ENCODE measurements at regions not wholly inside any gene's neighbourhood (a gene's known extent, or its start where the extent isn't known, plus 50 kb on each side); places are given as distances from the start of the nearest gene placed in this dataset.
A peak's percentile ranks its signal among the peaks of the same experiment; 100 is the strongest.

GRCh38 chr4:60805500-60806313 is 394.4 kb upstream of the ADGRL3 start:
- Histone ChIP-seq H3K36me3 (no peaks in the 10 kb centered on the region), H3K27me3 (no peaks in the 10 kb centered on the region)

GRCh38 chr4:60808726-60809485 is 391.2 kb upstream of the ADGRL3 start:
- H3K9me3 ChIP-seq: peaks cover 0 to 3% (median 0%) of the 10 kb centered on the region in 12 donors
- ATAC-seq (no peak), DNase-seq (no peak)
- no peaks in the 10 kb centered on the region for H3K36me3 ChIP-seq
- no peaks in the 10 kb centered on the region for H3K27me3 ChIP-seq
- WGBS, 4 donors: 73 to 89% (median 81%) methylated on average over 1 of the region's 1 CpG
- intact Hi-C loops (cut with DNase I): no loop called here
- H3K4me3 ChIP-seq: no peak overlapping the region
- H3K27ac ChIP-seq: no peak overlapping the region
- TF ChIP-seq CTCF (IDR thresholded peaks at IDR 0.05) (no peak), POLR2A (IDR thresholded peaks at IDR 0.05) (no peak)
- no peaks in the 10 kb centered on the region for H3K4me1 ChIP-seq

More at GRCh38 chr4:60805500-60806313, 394.4 kb upstream of the ADGRL3 start:
- ATAC-seq (peak in 1 of 4 donors; percentile 46), DNase-seq (no peak)
- intact Hi-C loops (cut with DNase I): no loop called here
- no peak overlapping the region for H3K4me3 ChIP-seq
- H3K27ac ChIP-seq: no peak overlapping the region
- H3K4me1 ChIP-seq: no peaks in the 10 kb centered on the region
- H3K9me3 ChIP-seq: peaks cover 0 to 3% (median 0%) of the 10 kb centered on the region in 12 donors
- 31 to 38% (median 34%) methylated on average over 6 of the region's 6 CpGs for WGBS, 4 donors
- TF ChIP-seq CTCF (IDR thresholded peaks at IDR 0.05): peak in 10 of 12 donors; percentile 27 to 57 (median 41)
- no peak for TF ChIP-seq POLR2A (IDR thresholded peaks at IDR 0.05)

- Histone ChIP-seq H3K36me3 (no peaks in the 10 kb centered on the region), H3K4me1 (no peaks in the 10 kb centered on the region), H3K27ac (no peak overlapping the region), H3K9me3 (peaks cover 0 to 3% (median 0%) of the 10 kb centered on the region in 12 donors), H3K27me3 (no peaks in the 10 kb centered on the region), H3K4me3 (no peak overlapping the region)
- TF ChIP-seq POLR2A (IDR thresholded peaks at IDR 0.05) (no peak), CTCF (IDR thresholded peaks at IDR 0.05) (no peak)
- WGBS, 4 donors: 85 to 93% (median 88%) methylated on average over 1 of the region's 1 CpG
- intact Hi-C loops (cut with DNase I): no loop called here
- ATAC-seq (no peak), DNase-seq (no peak)
Measured at GRCh38 chr4:60809486-60809800, 390.7 kb upstream of the ADGRL3 start.

- H3K36me3 ChIP-seq: no peaks in the 10 kb centered on the region
- H3K27me3 ChIP-seq: no peaks in the 10 kb centered on the region
- 44 to 60% (median 53%) methylated on average over 1 of the region's 1 CpG for WGBS, 4 donors
- TF ChIP-seq POLR2A (IDR thresholded peaks at IDR 0.05) (no peak), CTCF (IDR thresholded peaks at IDR 0.05) (no peak)
- DNase-seq (no peak), ATAC-seq (no peak)
- no peak overlapping the region for H3K4me3 ChIP-seq
- peaks cover 0 to 3% (median 0%) of the 10 kb centered on the region in 12 donors for H3K9me3 ChIP-seq
- H3K27ac ChIP-seq: no peak overlapping the region
- intact Hi-C loops (cut with DNase I): no loop called here
- H3K4me1 ChIP-seq: no peaks in the 10 kb centered on the region
Measured at GRCh38 chr4:60812811-60813210, 387.3 kb upstream of the ADGRL3 start.

All from heart left ventricle (tissue), 16 donors.